Sigmoid colon (tissue), 3 donors: ENCODE measurements at regions not wholly inside any gene's neighbourhood (a gene's known extent, or its start where the extent isn't known, plus 50 kb on each side); places are given as distances from the start of the nearest gene placed in this dataset.

Source experiments
- POLR2A ChIP-seq, 2 donors: fragments of 450-650 bp; IDR thresholded peaks; one replicate each; pipeline ENCODE4 v1.6.1; 2016; ENCODE audit warnings: antibody characterized with exemption in 2 of 2, mild to moderate bottlenecking in 2 of 2, moderate library complexity in 2 of 2
- TF ChIP-seq, protein P1 (sequence below), 4 experiments: fragments of 450-650 bp in 3 of 4; fragments of 200-600 bp in 1 of 4; IDR thresholded peaks; one replicate each; pipeline ENCODE4 v1.5.1; 2016 to 2019; ENCODE audit warnings: antibody characterized with exemption in 4 of 4, mild to moderate bottlenecking in 3 of 4, moderate library complexity in 2 of 4

DNA sequence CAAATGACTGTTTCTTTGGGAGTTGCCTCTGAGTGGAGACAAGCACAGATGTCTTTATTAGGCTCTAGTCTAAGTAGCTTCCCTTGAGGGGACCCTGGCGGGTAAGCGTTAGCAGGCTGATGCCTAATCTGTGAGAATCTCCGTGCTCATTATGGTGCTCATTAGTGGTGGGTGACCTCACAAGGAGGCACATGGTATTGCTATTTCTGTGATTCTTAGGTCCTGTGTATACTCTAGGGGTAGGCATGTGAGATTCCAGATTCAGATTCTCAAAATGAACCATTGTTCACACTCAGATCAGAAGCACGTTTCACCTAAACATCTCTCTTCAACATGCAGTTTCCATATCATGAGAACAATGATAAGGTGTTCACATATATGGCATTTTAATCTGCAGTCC, 809.7 kb downstream of the NR2F2 start:
- TF ChIP-seq, protein P1, sequence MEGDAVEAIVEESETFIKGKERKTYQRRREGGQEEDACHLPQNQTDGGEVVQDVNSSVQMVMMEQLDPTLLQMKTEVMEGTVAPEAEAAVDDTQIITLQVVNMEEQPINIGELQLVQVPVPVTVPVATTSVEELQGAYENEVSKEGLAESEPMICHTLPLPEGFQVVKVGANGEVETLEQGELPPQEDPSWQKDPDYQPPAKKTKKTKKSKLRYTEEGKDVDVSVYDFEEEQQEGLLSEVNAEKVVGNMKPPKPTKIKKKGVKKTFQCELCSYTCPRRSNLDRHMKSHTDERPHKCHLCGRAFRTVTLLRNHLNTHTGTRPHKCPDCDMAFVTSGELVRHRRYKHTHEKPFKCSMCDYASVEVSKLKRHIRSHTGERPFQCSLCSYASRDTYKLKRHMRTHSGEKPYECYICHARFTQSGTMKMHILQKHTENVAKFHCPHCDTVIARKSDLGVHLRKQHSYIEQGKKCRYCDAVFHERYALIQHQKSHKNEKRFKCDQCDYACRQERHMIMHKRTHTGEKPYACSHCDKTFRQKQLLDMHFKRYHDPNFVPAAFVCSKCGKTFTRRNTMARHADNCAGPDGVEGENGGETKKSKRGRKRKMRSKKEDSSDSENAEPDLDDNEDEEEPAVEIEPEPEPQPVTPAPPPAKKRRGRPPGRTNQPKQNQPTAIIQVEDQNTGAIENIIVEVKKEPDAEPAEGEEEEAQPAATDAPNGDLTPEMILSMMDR (IDR thresholded peaks at IDR 0.05) = no peak
- TF ChIP-seq POLR2A (IDR thresholded peaks at IDR 0.05) = no peak
